GM18519 (cell line): ENCODE measurements at regions not wholly inside any gene's neighbourhood (a gene's known extent, or its start where the extent isn't known, plus 50 kb on each side); places are given as distances from the start of the nearest gene placed in this dataset.
"Not testable (repeated sequence)": the region's sequence is repeated elsewhere in the genome, so short reads cannot be mapped to it uniquely, and the experiment has no call there.

Experiments
- ATAC-seq: cut with Tn5 transposase; IDR thresholded peaks from one replicate; pipeline ENCODE4 v1.9.1; 2021; ENCODE audit warnings: mild to moderate bottlenecking, moderate library complexity; ENCODE audit not compliant: unreplicated experiment, low FRiP score

DNA sequence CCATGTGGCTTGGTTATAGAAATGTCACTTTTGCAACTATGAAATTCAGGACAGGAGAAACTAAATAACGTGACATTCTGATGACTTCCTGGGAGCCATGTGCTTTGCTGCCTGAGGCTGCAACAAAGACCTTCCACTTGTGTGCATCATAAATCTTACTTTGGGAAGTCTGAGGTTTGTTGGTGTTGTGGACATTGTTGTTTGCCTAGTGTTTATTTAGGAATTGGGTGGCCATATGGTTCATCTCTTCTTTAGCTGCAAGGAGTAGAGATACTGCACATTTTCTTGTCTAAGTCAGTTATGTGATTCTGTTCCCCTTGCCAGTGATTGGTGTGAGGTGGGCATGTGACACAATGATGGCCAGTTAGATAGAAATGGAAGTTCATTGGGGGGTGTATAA lies 167.3 kb upstream of the SSTR1 start:
- ATAC-seq, result no peak

DNA sequence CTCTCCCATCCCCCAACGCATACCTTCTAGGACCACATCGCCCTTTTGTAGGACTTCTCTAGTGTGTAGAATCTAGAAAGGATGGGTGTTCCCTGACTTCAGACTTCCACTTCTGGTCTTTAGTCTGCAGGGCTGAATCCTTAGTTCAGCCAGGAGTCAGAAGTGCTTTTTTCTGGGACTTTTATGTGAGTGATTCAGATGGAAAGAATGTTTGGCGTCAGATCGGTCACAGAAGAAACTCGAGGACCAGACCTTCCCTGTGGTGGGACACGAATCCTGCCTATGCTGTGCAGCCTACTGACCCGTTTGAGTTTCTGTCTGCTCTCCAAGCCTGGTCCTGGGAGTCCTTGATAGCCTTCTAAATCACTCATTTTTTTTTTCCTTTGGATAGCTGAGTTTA lies 165.4 kb upstream of the SSTR1 start:
- no peak for ATAC-seq

DNA sequence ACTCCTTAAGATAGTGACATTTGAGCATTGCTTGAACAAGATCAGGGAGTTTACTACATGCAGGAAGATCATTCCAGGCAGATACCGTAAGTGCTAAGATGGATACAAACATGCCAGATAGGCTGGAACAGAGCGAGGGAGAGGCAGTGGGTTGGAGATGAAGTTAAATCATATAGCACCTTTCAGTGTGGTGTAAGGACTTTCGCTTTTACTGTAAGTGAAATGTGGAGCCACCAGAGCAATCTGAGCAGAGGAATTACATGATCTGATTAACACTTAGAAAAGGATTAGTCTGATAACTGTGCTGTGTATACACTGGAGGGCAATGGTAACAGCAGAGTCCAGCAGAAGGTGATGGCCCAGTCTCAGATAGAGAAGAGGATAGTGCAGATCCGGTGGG lies 163.0 kb upstream of the SSTR1 start:
- ATAC-seq, result no peak

DNA sequence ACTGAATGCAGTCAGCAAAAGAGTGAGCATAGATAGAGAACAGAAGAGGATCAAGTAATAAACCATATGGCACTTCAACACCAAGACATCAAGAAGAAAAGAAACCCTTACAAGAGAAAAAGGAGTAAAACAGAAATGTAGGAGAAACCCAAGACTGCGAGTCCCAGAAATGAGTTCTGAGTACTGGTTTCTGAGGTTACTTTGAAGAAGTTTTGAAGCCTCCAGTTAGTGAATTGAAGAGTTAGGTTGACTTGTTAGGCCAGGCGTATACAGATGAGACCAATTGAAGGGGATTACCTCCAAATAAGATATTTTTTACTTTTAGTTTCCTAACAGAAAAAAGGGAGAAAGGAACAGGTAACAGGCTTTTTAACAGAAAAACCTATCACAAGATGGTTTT lies 162.2 kb upstream of the SSTR1 start:
- ATAC-seq, result no peak

DNA sequence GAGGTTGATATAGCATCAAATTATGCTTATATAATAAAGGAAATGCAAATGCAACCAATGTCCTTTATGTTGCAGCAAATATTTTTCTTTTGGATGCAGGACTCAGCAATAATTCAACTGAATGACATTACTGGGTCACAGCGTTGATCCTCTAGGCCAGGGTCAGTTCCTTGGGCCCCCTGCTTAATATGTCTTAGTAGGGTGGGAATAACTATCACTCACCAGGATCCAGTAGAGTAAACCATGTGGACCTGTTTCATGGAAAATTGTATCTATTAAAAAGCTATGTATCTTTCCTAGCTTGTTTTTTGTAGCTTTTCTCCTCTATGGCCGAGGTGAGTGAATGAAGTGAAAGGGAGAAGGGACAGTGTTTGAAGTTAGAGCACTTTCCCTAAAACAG lies 161.5 kb upstream of the SSTR1 start:
- ATAC-seq, result no peak

DNA sequence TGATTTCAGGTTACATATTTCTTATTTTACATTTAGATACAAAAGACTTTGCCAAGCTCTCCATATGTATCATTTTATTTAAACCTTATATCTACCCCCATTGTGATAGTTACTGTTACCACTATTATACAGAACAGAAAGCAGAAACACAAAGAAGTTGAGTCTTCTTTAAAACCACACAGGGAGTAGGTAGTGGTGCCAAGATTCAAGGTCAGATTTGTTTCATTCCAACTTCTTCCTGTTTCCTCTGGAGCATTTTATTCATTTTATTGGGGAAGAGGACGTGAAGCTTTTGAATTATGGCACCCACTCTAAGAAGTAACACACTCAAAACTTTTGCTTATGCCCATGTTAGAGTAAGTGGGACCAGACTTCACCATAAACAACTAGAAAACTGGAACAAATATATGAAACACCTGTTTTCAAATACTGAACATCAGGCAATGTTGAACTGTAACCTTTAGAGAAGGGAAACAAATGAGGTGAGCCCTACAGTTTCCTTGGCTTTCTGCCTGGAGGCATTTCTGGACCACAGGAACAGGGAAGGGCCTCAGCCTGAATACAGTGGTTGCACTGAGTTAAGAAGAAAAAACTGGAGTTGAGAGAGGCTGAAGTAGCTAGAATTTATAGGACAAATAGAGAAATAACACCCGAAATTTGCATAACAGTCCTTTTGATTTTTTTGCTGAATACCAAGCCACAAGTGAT lies 160.4 kb upstream of the SSTR1 start:
- ATAC-seq, result no peak

DNA sequence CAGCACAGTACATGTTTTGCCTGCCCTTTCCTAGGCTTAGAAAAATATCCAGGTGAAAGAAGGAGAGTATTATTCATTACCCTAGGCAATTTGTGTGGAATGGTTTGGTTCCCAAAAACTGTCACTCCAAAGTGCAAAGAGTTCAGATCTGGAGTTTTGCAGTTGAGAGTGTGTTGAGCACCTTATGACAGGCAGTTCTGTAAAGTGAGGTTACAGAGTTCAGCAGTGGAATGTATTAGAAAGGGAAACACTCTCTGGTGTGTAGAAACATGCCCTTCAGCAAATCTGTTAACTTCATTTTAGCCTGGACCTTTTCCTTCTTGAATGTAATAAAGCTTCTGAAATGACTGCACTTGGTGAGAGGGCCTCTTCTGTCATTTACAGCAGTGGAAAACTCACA lies 154.0 kb upstream of the SSTR1 start:
- ATAC-seq, result no peak

DNA sequence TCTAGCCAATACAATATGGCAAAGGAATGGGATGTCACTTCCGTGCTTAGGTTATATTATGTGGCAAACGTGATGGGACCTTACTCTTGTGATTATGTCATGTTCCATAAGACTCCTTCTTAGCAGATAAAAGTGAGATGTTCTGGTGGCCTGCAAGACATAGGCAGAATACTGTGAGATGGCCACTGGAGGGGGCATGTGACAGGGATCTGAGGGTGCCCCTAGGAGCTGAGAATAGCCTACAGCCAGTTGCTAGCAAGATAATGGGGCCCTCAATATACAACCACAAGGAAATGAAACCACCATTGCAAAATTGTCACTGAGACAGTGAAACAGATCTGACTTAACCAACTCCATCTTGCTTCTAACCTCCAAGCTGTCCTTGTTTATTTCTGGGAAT lies 151.4 kb upstream of the SSTR1 start:
- no peak for ATAC-seq

DNA sequence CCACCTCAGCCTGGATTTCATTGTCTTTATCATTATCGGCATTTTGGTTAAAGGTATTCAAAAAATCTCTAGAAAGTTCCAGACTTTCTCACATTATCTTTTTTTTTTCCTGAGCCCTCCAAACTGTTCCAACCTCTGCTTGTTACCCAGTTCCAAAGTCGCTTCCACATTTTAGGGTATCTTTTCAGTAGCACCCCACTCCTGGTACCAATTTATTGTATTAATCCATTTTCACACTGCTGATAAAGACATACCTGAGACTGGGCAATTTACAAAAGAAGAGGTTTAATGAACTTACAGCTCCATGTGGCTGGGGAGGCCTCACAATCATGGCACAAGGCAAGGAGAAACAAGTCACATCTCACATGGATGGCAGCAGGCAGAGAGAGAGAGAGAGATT lies 145.5 kb upstream of the SSTR1 start:
- ATAC-seq, result not testable (repeated sequence)

DNA sequence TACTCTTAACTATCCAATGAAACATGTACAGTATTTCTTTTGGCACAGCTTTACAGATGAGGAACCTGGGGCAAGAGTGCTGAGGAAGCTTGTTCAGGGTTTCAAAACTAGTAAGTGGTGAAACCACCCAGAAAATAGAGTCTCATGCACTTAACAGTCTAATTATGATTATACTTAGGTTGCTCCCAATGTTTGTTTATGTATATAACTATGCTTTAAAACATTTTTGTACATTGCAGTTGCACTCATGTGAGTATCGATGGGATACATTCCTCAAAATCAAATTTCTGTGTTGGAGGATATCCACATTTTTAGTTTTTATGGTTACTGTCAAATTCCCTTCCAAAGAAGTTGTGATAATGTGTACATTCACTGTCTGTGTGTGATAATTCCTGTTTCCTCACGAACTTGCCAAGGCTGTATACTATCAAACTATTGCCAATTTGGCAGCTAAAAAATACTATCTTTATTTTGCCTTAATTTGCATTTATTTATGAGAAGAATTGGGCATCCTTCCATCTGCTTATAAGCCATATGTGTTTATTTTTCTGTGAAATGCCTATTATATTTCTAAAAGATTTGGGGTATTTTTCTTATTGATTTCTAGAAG lies 143.9 kb upstream of the SSTR1 start:
- no peak for ATAC-seq

DNA sequence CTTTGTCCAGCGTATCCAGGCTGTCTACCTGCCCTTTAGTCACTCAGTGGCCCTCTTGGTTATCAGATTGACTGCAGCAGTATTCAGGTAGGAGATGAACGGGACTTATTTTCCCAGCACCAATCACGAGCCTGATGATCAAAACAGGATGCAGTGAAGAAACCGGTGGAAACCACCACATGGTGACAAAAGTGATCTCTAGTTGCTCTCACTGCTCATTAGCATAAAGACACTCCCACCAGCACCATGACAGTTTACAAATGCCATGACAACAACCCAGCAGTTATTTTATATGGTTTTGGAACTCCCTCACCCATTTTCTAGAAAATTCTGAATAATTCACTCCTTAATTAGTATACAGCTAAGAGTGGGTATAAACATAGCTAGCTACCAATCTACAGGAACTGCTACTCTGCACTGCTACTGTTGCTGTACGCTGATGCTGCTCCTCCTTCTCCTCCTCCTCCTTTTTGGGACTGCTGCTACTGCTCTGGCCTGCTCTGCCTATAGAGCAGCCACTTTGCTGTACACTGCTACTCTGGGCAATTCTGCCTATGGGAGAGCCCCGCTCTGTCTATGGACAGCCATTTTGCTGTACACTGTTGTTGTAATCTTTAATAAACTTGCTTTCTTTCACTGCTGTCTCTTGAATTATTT lies 142.5 kb upstream of the SSTR1 start:
- ATAC-seq, result no peak

DNA sequence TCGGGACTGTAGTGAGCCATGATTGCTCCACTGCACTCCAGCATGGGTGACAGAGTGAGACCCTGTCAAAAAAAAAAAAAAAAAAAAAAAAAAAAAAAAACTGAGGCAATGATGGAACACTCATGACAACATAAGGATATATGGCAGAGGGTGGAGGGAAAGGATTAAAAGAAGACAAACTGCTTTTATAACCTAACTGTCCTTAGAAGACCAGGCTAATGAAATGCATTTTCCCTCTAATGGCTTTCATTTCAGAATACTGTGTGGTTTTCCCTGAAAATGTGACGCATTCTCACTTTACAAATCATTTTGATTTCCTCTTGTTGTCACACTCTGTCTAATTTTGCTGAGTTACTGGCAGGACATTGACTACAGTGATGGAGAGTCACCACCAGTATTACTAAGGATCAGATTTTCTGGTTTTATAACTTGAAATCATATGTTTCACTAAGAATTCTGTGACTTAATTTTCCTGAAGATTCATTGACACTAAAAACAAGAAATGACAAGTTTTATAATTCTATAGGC lies 137.6 kb upstream of the SSTR1 start:
- no peak for ATAC-seq

DNA sequence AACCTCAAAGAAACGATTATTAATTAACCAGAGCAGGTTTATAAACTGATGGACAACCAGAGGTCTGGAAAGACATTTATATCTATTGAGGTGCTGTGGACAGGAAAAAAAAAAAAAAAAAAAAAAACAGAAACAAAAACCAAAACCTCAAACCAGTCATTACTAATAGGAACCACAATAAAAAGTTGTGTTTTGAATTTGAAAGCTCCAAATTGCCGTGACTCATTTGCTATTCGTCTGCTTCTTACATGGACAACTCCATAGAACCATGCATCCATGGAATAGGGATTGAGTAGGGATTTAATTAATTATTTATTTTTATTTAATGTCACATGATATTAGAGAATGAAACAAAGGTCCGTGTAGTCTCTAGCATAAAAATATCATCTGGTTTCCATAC lies 134.1 kb upstream of the SSTR1 start:
- ATAC-seq, result no peak

DNA sequence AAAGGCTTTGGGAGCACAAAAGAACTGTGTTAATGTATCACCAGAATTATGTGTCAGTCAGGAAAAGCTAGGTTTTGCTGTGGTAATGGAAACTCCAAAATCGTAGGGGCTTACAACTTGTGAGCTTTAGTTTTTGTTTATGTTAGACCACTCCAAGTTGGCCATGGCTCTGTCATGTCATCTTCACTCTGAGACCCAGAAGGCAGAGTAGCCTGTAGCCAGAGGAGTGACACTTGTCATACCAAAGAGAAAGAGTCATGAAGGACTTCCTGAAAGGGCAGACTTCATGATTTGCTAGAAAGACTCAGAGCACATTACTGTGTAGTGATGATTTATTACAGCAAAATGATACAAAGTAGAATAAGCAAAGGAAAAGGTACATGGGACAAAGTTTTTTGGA lies 133.6 kb upstream of the SSTR1 start:
- no peak for ATAC-seq

DNA sequence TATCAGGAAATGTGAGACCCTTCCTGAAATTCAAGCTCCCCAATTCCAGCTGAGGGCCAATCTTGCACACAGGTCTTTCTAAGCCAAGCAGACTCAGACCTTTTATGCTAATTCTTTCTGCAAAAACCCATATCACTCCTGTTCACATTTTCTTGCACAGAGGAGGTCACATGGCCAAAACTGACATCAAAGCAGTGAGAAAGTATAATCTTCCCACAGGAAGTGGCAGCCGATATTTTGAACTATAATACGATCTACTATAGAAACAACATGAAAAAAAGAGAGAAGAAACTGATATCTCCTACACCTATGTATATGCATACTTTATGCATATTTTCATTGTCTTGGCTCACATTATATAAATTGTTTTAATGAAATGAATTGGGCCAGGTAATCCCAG lies 132.9 kb upstream of the SSTR1 start:
- ATAC-seq, result no peak

DNA sequence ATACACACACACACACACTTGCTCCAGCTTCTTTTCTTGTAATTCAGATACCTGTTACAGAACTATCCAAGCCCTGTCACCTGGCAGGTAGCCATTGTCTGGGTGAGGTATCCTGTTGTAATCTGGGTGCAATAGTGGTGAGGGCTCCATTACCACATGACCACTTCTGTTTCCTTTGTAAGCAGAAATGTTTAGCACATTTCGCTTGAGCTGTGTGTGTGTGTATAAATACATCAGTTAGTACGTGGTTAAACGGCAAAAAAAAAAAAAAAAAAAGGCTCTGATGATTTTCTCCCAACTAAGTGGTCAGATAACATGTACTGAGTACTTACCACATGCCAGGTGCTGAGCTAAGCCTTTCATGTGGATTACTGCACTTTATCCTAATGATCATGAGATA lies 129.3 kb upstream of the SSTR1 start:
- ATAC-seq, result no peak

DNA sequence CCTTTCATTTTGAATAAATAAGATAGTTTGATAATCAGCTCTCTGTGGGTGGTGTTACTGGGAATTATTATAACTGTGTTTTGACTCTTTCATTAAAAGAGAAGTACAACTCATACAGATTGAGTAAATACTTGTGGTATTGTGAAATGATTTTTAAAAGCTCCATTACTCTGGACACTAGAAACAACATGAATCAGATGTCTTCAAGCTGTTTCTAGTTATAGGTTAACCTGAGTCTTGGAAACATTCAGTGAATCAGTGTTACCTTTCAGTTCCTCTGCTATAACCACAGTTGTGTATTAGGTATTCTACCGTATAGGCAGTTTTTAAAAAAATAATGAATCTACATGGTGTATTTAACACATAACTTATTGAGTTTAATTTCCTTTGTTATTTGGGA lies 128.4 kb upstream of the SSTR1 start:
- ATAC-seq, result no peak

DNA sequence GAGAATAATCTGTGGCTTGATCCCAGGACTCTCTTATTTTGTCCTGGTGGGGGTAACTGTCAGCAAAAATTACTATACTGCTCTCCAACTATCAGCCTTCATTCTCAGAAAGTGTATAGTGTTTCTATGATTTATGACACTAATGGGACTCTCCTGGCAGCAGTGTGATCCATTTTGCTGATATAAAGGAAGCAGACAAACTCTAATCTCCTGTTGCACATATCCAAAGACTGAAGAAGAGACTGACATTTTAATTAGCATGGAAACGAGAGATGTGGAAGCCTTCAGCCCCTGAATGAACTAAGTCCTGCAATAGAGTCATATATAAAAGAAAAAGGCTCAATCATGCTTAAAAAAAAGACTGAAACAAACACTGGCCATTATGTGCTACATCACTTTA lies 127.8 kb upstream of the SSTR1 start:
- no peak for ATAC-seq

DNA sequence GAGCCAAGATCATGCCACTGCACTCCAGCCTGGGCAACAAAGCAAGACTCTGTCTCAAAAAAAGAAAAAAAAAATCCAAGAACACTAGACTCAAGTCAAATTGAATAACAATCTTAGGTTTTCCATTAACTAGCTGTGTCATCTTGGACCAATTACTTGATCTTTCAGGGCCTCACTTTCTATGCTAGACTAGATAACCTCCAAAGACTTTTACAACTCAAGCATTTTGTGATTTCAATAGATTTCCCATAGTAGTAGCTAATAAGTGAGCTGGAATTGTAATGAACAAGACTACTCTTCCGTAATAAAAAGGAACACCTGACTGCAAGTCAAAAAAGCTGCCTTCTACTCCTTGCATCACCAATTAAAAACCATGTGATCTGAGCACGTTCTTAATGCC lies 127.0 kb upstream of the SSTR1 start:
- ATAC-seq, result no peak

DNA sequence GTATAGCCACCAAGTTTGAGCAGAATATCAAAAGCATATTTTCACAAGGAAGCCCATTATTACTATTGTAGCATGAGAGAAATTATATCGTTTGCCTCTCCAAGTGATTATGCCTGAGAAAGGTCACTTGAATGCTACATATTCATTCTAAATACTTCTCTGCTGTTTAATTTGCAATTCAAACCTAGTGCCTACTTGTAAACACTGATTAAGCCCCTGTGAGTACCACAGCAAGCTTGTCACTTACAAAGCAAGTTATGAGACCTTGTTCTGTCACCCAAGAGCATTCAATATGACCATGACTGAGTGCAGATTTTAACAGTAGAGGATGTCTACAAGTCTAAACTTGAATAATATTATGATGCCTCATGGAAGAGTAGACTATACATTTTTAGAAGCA lies 124.7 kb upstream of the SSTR1 start:
- no peak for ATAC-seq

DNA sequence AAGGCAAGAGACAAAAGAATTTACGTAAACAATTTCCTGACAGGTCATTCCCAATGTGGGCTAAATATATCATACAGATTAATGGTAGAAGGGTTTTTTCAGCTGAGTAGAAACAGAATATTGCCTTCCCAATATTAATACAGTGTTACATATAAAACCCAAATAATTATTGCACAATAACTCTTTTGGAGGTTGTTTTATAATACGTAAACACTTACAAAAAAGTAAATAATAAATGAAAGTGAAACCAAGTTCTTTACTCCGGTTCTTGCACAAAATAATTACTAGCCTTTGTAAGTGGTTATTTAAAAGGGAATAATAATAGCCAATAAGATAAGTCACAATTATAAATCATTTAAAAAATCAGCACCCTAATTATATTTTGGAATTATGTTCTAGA lies 118.6 kb upstream of the SSTR1 start:
- ATAC-seq, result no peak

DNA sequence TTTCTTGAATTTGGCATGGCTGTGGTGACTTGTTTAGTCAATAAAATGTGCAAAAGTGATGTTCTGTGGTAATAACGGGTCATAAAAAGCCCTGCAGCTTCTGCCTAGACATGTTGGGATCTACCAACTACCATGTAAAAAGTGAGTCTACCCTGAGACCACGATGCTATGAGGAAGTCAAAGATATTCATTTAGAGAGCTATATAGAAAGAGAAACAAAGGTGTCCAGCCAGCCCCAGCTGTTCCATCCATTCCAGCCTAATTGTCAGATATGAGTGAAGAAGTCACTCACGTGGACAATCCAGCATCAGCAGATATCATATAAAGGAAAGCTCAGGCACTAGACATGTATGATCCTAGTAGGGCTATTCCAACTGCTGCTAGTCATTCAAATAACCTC lies 117.2 kb upstream of the SSTR1 start:
- no peak for ATAC-seq
